GM19043 (cell line): ENCODE measurements at regions not wholly inside any gene's neighbourhood (a gene's known extent, or its start where the extent isn't known, plus 50 kb on each side); places are given as distances from the start of the nearest gene placed in this dataset.

ENCODE experiments used
- ATAC-seq: cut with Tn5 transposase; IDR thresholded peaks from one replicate; pipeline ENCODE4 v1.9.1; 2021; ENCODE audit warnings: low read depth; ENCODE audit not compliant: unreplicated experiment

DNA sequence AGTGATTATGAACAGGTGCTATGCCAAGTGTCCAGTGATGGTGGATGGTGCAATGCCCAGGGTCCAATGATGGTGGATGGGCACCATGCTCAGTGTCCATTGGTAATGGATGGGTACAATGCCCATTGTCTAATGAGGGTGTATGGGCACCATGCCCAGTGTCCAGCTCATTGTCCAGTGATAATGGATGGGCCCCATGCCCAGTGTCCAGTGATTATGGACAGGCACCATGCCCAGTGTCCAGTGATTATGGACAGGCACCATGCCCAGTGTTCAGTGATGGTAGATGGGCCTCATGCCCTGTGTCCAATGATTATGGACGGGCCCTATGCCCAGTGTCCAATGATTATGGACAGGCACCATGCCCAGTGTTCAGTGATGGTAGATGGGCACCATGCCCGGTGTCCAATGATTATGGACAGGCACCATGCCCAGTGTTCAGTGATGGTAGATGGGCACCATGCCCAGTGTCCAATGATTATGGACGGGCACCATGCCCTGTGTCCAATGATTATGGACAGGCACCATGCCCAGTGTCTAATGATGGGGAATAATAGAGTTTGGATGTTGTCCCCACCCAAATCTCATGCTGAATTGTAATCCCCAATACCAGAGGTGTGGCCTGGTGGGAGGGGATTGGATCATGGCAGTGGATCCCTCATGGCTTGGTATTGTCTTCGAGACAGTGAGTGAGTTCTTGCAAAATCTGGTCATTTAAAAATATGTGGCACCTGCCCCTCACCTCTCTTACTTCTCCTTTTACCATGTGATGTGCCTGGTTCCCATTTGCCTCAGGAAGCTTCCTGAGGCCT lies 87.8 kb downstream of the ANKRD10 start:
- ATAC-seq = no peak
